Liver (tissue), 8 donors: ENCODE measurements at regions not wholly inside any gene's neighbourhood (a gene's known extent, or its start where the extent isn't known, plus 50 kb on each side); places are given as distances from the start of the nearest gene placed in this dataset.

ENCODE experiments used
- DNase-seq: peaks from one replicate; pipeline ENCODE4 v3.0.0-alpha.2; 2017; ENCODE audit warnings: low spot score
- H3K27ac ChIP-seq, 2 donors: one replicate each; pipeline ENCODE4 v1.7.0; 2013; ENCODE audit warnings: inconsistent platforms in 2 of 2, low read length in 2 of 2, control low read depth in 1 of 2, low read depth in 1 of 2, mild to moderate bottlenecking in 1 of 2
- H3K27me3 ChIP-seq, 4 donors: one replicate each; pipeline versions ENCODE4 v1.6.1 to v1.7.0; 2013; ENCODE audit warnings: low read length in 3 of 4, inconsistent platforms in 1 of 4, mild to moderate bottlenecking in 1 of 4, moderate library complexity in 1 of 4; ENCODE audit not compliant: control insufficient read depth in 4 of 4, insufficient read depth in 4 of 4
- H3K36me3 ChIP-seq, 4 donors: one replicate each; pipeline versions ENCODE4 v1.6.1 to v1.7.0; 2013; ENCODE audit warnings: low read length in 3 of 4, mild to moderate bottlenecking in 3 of 4, low read depth in 1 of 4, moderate library complexity in 1 of 4; ENCODE audit not compliant: control insufficient read depth in 4 of 4, insufficient read depth in 3 of 4
- H3K4me1 ChIP-seq, 4 donors: one replicate each; pipeline versions ENCODE4 v1.6.1 to v1.7.0; 2013; ENCODE audit warnings: low read length in 3 of 4, mild to moderate bottlenecking in 3 of 4, moderate library complexity in 1 of 4; ENCODE audit not compliant: control insufficient read depth in 4 of 4, insufficient read depth in 4 of 4
- H3K4me3 ChIP-seq, 3 donors: one replicate each; pipeline versions ENCODE4 v1.6.1 to v1.7.0; 2013; ENCODE audit warnings: low read length in 3 of 3, control low read depth in 1 of 3, low read depth in 1 of 3, mild to moderate bottlenecking in 1 of 3
- H3K9ac ChIP-seq, 2 donors: one replicate each; pipeline ENCODE4 v1.7.0; 2013; ENCODE audit warnings: low read length in 2 of 2, mild to moderate bottlenecking in 2 of 2, moderate library complexity in 2 of 2, control low read depth in 1 of 2, low read depth in 1 of 2
- H3K9me3 ChIP-seq, 4 donors: one replicate each; pipeline versions ENCODE4 v1.6.1 to v1.7.0; 2013; ENCODE audit warnings: low read length in 3 of 4; ENCODE audit not compliant: control insufficient read depth in 4 of 4
- EGR1 ChIP-seq, 2 donors: IDR thresholded peaks; 2 replicates each; pipeline ENCODE4 v1.6.1; 2016 to 2018; ENCODE audit warnings: antibody characterized with exemption in 2 of 2, low read depth in 2 of 2
- FOXA1 ChIP-seq: IDR thresholded peaks from 2 replicates; pipeline ENCODE4 v1.6.1; 2016; ENCODE audit warnings: antibody characterized with exemption
- FOXA2 ChIP-seq: IDR thresholded peaks from 2 replicates; pipeline ENCODE4 v1.6.1; 2016; ENCODE audit warnings: antibody characterized with exemption
- GABPA ChIP-seq, 2 donors: IDR thresholded peaks in 1 of 2; conservative IDR thresholded peaks in 1 of 2; 2 replicates each; pipeline ENCODE4 v1.6.1; 2016; ENCODE audit warnings: antibody characterized with exemption in 2 of 2, mild to moderate bottlenecking in 1 of 2, moderate library complexity in 1 of 2
- HNF4A ChIP-seq, 2 donors: conservative IDR thresholded peaks; 2 replicates each; pipeline ENCODE4 v1.6.1; 2016; ENCODE audit warnings: antibody characterized with exemption in 2 of 2, mild to moderate bottlenecking in 2 of 2
- HNF4G ChIP-seq: IDR thresholded peaks from 2 replicates; pipeline ENCODE4 v1.6.1; 2016; ENCODE audit warnings: antibody characterized with exemption
- JUND ChIP-seq, 2 donors: IDR thresholded peaks; 2 replicates each; pipeline ENCODE4 v1.6.1; 2016; ENCODE audit warnings: antibody characterized with exemption in 2 of 2
- NR2F2 ChIP-seq: IDR thresholded peaks from 2 replicates; pipeline ENCODE4 v1.6.1; 2016; ENCODE audit warnings: antibody characterized with exemption
- RAD21 ChIP-seq, 2 donors: IDR thresholded peaks; 2 replicates each; pipeline ENCODE4 v1.6.1; 2016; ENCODE audit warnings: antibody characterized with exemption in 2 of 2, mild to moderate bottlenecking in 2 of 2
- RXRA ChIP-seq, 2 donors: IDR thresholded peaks; 2 replicates each; pipeline ENCODE4 v1.6.1; 2017 to 2018; ENCODE audit warnings: antibody characterized with exemption in 2 of 2, mild to moderate bottlenecking in 1 of 2
- SP1 ChIP-seq: IDR thresholded peaks from 2 replicates; pipeline ENCODE4 v1.6.1; 2018; ENCODE audit warnings: antibody characterized with exemption, mild to moderate bottlenecking
- TAF1 ChIP-seq: conservative IDR thresholded peaks from 2 replicates; pipeline ENCODE4 v1.6.1; 2016; ENCODE audit warnings: antibody characterized with exemption, mild to moderate bottlenecking
- YY1 ChIP-seq: IDR thresholded peaks from 2 replicates; pipeline ENCODE4 v1.6.1; 2016; ENCODE audit warnings: antibody characterized with exemption, mild to moderate bottlenecking
- WGBS: extraction: QIAGEN DNeasy Blood & Tissue Kit; methylation state at CpG from one replicate; pipeline ENCODE4 v1.1.7; 2013; 5-methylcytosine and 5-hydroxymethylcytosine counted together
- TF ChIP-seq, protein P1 (sequence below): fragments of 150-350 bp; IDR thresholded peaks from 2 replicates; pipeline ENCODE4 v1.5.1; 2017; ENCODE audit warnings: improper control_type of control experiment, low read depth, low read length; ENCODE audit not compliant: missing input control
- TF ChIP-seq, protein P2 (sequence below): IDR thresholded peaks from 2 replicates; pipeline ENCODE4 v1.6.1; 2016; ENCODE audit warnings: antibody characterized with exemption
- TF ChIP-seq, protein P3 (sequence below): IDR thresholded peaks from 2 replicates; pipeline ENCODE4 v1.6.1; 2016; ENCODE audit warnings: antibody characterized with exemption
- TF ChIP-seq, protein P4 (sequence below): IDR thresholded peaks from 2 replicates; pipeline ENCODE4 v1.6.1; 2016; ENCODE audit warnings: antibody characterized with exemption, mild to moderate bottlenecking
- TF ChIP-seq, protein P5 (sequence below): IDR thresholded peaks from 2 replicates; pipeline ENCODE4 v1.6.1; 2016; ENCODE audit warnings: antibody characterized with exemption
- donor health status: healthy.
- donor health status: healthy.
- donor health status: healthy.
- donor health status: healthy.
- donor health status: healthy.

DNA sequence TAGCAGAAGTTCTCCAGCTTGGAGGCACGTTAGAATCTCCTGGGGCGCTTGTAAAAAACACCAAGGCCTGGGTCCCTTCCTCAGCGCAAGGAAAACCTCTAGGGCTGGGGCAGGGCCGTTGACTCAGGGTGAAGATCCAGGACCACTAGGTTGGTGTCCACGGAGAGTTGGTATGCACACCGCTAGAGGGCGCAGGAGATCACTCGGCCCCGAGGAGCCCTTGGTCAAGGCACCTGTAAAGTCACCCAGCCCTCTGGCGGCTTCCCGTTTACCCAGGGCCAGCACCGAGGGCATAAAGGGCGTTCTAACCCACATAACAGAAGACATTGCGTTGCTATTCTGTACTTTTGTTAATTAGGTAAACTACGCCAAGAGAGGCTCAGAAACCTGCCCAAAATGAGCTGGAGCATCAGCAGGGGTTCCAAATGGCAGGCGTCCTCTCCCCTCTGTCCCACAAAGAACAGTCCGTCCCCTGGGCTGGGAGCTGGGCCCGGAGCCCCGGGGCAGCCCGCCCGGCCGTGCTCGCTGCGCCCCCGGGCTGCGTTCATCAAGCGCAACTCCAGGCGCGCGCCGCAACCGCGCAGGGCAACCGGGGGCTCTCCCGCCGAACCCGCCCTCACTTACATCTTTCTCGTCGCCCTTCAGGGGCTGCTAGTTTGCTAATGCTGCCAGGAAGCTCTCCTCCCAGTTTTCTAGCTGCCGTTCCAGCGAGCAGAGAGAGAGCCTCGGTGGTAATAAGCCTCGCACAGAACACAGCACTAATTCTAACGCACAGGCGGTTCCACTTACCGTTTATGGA is 332.1 kb downstream of the ARRDC4 start:
- H3K27me3 ChIP-seq = peaks cover 2 to 10% (median 3%) of the 10 kb centered on the region in 4 donors
- H3K4me3 ChIP-seq = no peak overlapping the region
- 4% methylated on average over 46 of the region's 46 CpGs for WGBS
- no peaks in the 10 kb centered on the region for H3K9me3 ChIP-seq
- peak; percentile 65 for DNase-seq
- H3K4me1 ChIP-seq = peaks cover 0 to 7% (median 4%) of the 10 kb centered on the region in 4 donors
- no peaks in the 10 kb centered on the region for H3K36me3 ChIP-seq
- no peak overlapping the region for H3K27ac ChIP-seq
- no peak overlapping the region for H3K9ac ChIP-seq
- TF ChIP-seq RAD21 (IDR thresholded peaks at IDR 0.05) (peak in 1 of 2 donors; percentile 39), JUND (IDR thresholded peaks at IDR 0.05) (no peak)
- TF ChIP-seq, protein P1, sequence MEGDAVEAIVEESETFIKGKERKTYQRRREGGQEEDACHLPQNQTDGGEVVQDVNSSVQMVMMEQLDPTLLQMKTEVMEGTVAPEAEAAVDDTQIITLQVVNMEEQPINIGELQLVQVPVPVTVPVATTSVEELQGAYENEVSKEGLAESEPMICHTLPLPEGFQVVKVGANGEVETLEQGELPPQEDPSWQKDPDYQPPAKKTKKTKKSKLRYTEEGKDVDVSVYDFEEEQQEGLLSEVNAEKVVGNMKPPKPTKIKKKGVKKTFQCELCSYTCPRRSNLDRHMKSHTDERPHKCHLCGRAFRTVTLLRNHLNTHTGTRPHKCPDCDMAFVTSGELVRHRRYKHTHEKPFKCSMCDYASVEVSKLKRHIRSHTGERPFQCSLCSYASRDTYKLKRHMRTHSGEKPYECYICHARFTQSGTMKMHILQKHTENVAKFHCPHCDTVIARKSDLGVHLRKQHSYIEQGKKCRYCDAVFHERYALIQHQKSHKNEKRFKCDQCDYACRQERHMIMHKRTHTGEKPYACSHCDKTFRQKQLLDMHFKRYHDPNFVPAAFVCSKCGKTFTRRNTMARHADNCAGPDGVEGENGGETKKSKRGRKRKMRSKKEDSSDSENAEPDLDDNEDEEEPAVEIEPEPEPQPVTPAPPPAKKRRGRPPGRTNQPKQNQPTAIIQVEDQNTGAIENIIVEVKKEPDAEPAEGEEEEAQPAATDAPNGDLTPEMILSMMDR = peak; percentile 46

DNA sequence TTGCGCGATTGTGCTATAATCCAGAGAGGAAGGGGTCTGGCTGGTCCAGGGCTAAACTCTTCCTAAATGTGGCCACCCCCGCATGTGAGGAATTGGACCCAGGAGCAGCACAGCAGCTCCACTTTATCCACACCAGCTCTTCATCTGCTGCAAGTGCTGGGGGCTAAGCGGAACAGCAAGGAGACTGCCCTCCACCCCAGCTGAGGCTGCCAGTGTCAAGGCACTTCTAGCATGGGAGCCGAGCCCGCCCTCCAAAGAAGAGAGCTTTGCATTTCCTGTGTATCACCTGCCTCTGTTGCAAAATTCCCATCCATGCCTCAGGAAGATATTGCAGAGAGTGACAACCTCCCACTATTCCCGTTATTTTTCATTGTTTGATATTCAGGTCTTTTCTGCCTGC is 333.6 kb downstream of the ARRDC4 start:
- Histone ChIP-seq H3K27me3 (peaks cover 2 to 15% (median 3%) of the 10 kb centered on the region in 4 donors), H3K36me3 (no peaks in the 10 kb centered on the region), H3K4me1 (peaks cover 0 to 7% (median 4%) of the 10 kb centered on the region in 4 donors), H3K9me3 (no peaks in the 10 kb centered on the region), H3K9ac (no peak overlapping the region), H3K27ac (no peak overlapping the region), H3K4me3 (no peak overlapping the region)
- TF ChIP-seq EGR1 (IDR thresholded peaks at IDR 0.05; ENCODE audit: low read depth in 2 of 2) = no peak
- TF ChIP-seq, protein P1 = no peak
- no peak for TF ChIP-seq FOXA1
- TF ChIP-seq, protein P2, sequence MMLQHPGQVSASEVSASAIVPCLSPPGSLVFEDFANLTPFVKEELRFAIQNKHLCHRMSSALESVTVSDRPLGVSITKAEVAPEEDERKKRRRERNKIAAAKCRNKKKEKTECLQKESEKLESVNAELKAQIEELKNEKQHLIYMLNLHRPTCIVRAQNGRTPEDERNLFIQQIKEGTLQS = no peak
- no peak for TF ChIP-seq SP1
- no peak for TF ChIP-seq HNF4A (conservative IDR thresholded peaks at IDR 0.05)
- no peak for TF ChIP-seq NR2F2
- TF ChIP-seq RAD21 (IDR thresholded peaks at IDR 0.05) = no peak
- TF ChIP-seq, protein P3, sequence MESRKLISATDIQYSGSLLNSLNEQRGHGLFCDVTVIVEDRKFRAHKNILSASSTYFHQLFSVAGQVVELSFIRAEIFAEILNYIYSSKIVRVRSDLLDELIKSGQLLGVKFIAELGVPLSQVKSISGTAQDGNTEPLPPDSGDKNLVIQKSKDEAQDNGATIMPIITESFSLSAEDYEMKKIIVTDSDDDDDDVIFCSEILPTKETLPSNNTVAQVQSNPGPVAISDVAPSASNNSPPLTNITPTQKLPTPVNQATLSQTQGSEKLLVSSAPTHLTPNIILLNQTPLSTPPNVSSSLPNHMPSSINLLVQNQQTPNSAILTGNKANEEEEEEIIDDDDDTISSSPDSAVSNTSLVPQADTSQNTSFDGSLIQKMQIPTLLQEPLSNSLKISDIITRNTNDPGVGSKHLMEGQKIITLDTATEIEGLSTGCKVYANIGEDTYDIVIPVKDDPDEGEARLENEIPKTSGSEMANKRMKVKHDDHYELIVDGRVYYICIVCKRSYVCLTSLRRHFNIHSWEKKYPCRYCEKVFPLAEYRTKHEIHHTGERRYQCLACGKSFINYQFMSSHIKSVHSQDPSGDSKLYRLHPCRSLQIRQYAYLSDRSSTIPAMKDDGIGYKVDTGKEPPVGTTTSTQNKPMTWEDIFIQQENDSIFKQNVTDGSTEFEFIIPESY = no peak
- no peak for TF ChIP-seq HNF4G
- TF ChIP-seq, protein P4, sequence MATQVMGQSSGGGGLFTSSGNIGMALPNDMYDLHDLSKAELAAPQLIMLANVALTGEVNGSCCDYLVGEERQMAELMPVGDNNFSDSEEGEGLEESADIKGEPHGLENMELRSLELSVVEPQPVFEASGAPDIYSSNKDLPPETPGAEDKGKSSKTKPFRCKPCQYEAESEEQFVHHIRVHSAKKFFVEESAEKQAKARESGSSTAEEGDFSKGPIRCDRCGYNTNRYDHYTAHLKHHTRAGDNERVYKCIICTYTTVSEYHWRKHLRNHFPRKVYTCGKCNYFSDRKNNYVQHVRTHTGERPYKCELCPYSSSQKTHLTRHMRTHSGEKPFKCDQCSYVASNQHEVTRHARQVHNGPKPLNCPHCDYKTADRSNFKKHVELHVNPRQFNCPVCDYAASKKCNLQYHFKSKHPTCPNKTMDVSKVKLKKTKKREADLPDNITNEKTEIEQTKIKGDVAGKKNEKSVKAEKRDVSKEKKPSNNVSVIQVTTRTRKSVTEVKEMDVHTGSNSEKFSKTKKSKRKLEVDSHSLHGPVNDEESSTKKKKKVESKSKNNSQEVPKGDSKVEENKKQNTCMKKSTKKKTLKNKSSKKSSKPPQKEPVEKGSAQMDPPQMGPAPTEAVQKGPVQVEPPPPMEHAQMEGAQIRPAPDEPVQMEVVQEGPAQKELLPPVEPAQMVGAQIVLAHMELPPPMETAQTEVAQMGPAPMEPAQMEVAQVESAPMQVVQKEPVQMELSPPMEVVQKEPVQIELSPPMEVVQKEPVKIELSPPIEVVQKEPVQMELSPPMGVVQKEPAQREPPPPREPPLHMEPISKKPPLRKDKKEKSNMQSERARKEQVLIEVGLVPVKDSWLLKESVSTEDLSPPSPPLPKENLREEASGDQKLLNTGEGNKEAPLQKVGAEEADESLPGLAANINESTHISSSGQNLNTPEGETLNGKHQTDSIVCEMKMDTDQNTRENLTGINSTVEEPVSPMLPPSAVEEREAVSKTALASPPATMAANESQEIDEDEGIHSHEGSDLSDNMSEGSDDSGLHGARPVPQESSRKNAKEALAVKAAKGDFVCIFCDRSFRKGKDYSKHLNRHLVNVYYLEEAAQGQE = no peak
- TF ChIP-seq RXRA (IDR thresholded peaks at IDR 0.05) = no peak
- TF ChIP-seq JUND (IDR thresholded peaks at IDR 0.05) = no peak
- TF ChIP-seq GABPA (IDR thresholded peaks at IDR 0.05 in 1 of 2, conservative IDR thresholded peaks at IDR 0.05 in 1 of 2) = no peak
- TF ChIP-seq, protein P5, sequence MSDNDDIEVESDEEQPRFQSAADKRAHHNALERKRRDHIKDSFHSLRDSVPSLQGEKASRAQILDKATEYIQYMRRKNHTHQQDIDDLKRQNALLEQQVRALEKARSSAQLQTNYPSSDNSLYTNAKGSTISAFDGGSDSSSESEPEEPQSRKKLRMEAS = no peak
- TF ChIP-seq FOXA2 = no peak
- TF ChIP-seq YY1 = no peak
- no peak for TF ChIP-seq TAF1
- no peak for DNase-seq
- 68% methylated on average over 7 of the region's 7 CpGs for WGBS
